ENCODE measurements at regions not wholly inside any gene's neighbourhood (a gene's known extent, or its start where the extent isn't known, plus 50 kb on each side); places are given as distances from the start of the nearest gene placed in this dataset.

DNA sequence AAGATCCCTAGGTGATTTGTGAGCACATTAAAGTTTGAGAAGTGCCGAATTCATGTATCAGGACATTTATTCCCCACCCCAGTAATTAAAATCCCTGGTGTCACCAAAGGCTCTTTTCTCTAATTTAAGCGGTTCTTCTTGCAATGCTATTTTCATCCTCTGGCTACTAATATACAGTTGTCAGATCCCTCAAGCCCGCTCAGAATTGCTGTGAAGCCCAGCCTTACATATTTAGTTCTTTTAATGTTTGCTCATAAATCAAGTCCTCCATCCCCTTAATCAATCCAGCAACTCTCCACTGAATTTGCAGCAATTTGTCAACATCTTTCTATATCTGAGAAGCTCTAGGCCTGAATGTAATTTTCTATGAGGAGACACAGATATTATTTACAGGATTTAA is 437.9 kb downstream of the PIK3C3 start:
- Histone ChIP-seq H3K27ac (no peak overlapping the region), H3K4me3 (no peak overlapping the region), H3K4me1 (no peaks in the 10 kb centered on the region), H3K36me3 (no peaks in the 10 kb centered on the region), H3K27me3 (no peaks in the 10 kb centered on the region), H3K9me3 (no peaks in the 10 kb centered on the region)
- no peak for DNase-seq (ENCODE audit: low spot score in 2 of 2)
- TF ChIP-seq POLR2A (IDR thresholded peaks at IDR 0.05): no peak
- TF ChIP-seq POLR2AphosphoS5 (IDR thresholded peaks at IDR 0.05): no peak
- TF ChIP-seq, protein P1, sequence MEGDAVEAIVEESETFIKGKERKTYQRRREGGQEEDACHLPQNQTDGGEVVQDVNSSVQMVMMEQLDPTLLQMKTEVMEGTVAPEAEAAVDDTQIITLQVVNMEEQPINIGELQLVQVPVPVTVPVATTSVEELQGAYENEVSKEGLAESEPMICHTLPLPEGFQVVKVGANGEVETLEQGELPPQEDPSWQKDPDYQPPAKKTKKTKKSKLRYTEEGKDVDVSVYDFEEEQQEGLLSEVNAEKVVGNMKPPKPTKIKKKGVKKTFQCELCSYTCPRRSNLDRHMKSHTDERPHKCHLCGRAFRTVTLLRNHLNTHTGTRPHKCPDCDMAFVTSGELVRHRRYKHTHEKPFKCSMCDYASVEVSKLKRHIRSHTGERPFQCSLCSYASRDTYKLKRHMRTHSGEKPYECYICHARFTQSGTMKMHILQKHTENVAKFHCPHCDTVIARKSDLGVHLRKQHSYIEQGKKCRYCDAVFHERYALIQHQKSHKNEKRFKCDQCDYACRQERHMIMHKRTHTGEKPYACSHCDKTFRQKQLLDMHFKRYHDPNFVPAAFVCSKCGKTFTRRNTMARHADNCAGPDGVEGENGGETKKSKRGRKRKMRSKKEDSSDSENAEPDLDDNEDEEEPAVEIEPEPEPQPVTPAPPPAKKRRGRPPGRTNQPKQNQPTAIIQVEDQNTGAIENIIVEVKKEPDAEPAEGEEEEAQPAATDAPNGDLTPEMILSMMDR (IDR thresholded peaks at IDR 0.05): no peak
- intact Hi-C loops (cut with DNase I; ENCODE audit: low total_unique reads): no loop called here

DNA sequence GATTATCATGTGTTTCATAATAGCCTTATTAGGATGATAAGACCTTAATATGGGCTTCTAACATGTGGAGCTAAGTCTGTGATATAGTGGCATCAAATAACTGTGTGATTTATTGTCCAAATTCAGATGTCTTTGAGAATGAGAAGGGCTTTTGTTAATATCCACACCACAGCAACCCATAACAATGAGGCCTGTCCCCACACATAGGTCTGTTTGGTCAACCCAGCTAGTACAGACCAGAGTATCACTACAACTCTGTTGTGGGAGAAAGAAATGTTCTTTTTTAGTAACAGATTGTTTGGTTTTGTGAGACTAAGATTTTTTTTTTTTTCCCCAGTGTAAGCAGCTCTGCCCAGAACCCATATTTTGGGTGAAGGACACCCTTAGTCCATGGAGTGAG is 439.2 kb downstream of the PIK3C3 start:
- no peak overlapping the region for H3K27ac ChIP-seq
- TF ChIP-seq POLR2A (IDR thresholded peaks at IDR 0.05) (no peak), POLR2AphosphoS5 (IDR thresholded peaks at IDR 0.05) (no peak)
- TF ChIP-seq, protein P1 (IDR thresholded peaks at IDR 0.05): no peak
- intact Hi-C loops (cut with DNase I; ENCODE audit: low total_unique reads): no loop called here

DNA sequence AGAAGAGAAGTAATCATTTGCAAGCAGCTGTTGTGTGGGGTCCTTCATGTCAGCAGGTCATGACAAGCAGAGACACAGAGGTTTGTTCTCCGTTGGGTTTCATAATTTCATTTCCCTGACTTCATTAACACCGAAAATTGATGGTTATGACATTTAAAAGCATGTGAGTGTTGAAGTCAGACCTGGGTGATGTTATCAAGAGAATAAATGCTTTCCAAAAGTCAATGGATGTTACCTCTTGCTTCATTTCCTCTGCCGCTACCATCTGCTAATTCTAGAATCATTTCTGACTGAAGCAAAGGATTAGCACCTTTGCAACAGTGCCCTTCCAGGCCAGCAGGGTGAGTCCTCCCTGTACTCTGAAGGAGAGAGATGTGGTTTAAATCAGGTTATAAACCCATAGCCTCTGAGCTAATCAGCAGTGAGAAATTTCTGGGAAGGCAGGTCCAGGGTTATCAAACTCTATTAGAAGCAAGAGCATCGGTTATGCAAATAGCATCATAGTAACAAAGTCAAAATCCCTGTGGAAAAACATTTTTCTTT is 446.2 kb downstream of the PIK3C3 start:
- Histone ChIP-seq H3K9me3 (no peaks in the 10 kb centered on the region), H3K36me3 (no peaks in the 10 kb centered on the region), H3K27ac (no peak overlapping the region), H3K27me3 (no peaks in the 10 kb centered on the region), H3K4me3 (no peak overlapping the region), H3K4me1 (no peaks in the 10 kb centered on the region)
- intact Hi-C loops (cut with DNase I; ENCODE audit: low total_unique reads): no loop called here
- TF ChIP-seq POLR2A (IDR thresholded peaks at IDR 0.05): no peak
- TF ChIP-seq, protein P1 (IDR thresholded peaks at IDR 0.05): no peak
- no peak for TF ChIP-seq POLR2AphosphoS5 (IDR thresholded peaks at IDR 0.05)
- DNase-seq (ENCODE audit: low spot score in 2 of 2): no peak

More for the DNA sequence above, 439.2 kb downstream of the PIK3C3 start:
- no peak for DNase-seq (ENCODE audit: low spot score in 2 of 2)
- Histone ChIP-seq H3K4me1 (no peaks in the 10 kb centered on the region), H3K9me3 (no peaks in the 10 kb centered on the region), H3K27me3 (no peaks in the 10 kb centered on the region), H3K4me3 (no peak overlapping the region), H3K36me3 (no peaks in the 10 kb centered on the region)

DNA sequence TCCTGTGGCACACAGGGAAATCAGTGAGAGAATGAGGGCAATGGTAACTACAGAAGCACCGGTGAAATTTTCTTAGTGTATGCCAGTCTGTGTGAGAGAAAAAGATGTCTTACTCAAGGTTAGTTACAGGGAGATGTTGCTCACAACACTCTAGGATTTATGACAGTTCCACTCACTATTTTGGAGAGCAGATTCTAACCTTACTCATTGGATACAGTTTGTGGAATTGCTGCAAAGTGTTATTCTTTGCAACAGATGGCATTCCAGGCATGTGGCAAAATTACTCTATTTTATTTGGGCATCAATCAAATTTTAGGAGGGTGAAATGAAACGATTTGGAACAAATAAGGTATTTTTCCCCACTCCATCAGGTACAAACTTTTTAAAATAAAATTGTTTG is 449.1 kb downstream of the PIK3C3 start:
- intact Hi-C loops (cut with DNase I; ENCODE audit: low total_unique reads): no loop called here
- Histone ChIP-seq H3K27me3 (no peaks in the 10 kb centered on the region), H3K4me3 (no peak overlapping the region), H3K27ac (no peak overlapping the region), H3K4me1 (no peaks in the 10 kb centered on the region), H3K9me3 (peaks cover 0 to 12% of the 10 kb centered on the region in 2 donors), H3K36me3 (no peaks in the 10 kb centered on the region)
- DNase-seq (ENCODE audit: low spot score in 2 of 2): no peak
- TF ChIP-seq, protein P1 (IDR thresholded peaks at IDR 0.05): no peak
- TF ChIP-seq POLR2AphosphoS5 (IDR thresholded peaks at IDR 0.05) (no peak), POLR2A (IDR thresholded peaks at IDR 0.05) (no peak)

DNA sequence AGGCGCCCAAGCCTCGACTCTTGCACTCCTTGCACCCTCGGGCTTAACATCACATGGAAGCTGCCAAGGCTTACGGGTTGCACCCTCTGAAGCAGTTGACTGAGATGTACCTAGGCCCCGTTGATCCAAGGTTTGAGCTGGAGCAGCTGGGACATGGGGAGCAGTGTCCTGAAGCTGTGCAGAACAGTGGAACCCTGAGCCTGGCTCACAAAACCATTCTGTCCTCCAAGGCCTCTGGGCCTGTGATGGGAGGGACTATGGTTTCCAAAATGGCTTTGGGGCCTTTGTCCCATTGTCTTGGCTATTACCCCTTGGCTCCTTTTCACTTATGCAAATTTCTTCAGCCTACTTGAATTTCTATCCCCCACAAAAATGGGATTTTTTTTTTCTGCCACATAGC is 454.0 kb downstream of the PIK3C3 start:
- intact Hi-C loops (cut with DNase I; ENCODE audit: low total_unique reads): no loop called here
- TF ChIP-seq POLR2A (IDR thresholded peaks at IDR 0.05): no peak
- TF ChIP-seq, protein P1 (IDR thresholded peaks at IDR 0.05): no peak
- no peak for TF ChIP-seq POLR2AphosphoS5 (IDR thresholded peaks at IDR 0.05)

More for the DNA sequence above, 454.0 kb downstream of the PIK3C3 start:
- no peak overlapping the region for H3K27ac ChIP-seq
- H3K4me1 ChIP-seq: no peaks in the 10 kb centered on the region
- no peaks in the 10 kb centered on the region for H3K36me3 ChIP-seq
- H3K4me3 ChIP-seq: no peak overlapping the region
- DNase-seq (ENCODE audit: low spot score in 2 of 2): no peak
- peaks cover 0 to 14% of the 10 kb centered on the region in 2 donors for H3K9me3 ChIP-seq
- H3K27me3 ChIP-seq: no peaks in the 10 kb centered on the region

Data from breast epithelium (tissue), 4 donors.